PFSK-1 (cell line): ENCODE measurements at regions not wholly inside any gene's neighbourhood (a gene's known extent, or its start where the extent isn't known, plus 50 kb on each side); places are given as distances from the start of the nearest gene placed in this dataset.

Experiments used
- FOXP2 ChIP-seq: optimal IDR thresholded peaks from 2 replicates; pipeline ENCODE3; 2011; ENCODE audit warnings: borderline replicate concordance, control low read depth, inconsistent platforms; ENCODE audit not compliant: insufficient read depth; ENCODE audit errors: extremely low read length, extremely low read depth
- TF ChIP-seq, protein P1 (sequence below), 2 experiments: IDR thresholded peaks; 2 replicates each; pipeline versions ENCODE4 v1.6.1 to v1.8.0; 2011 to 2012; ENCODE audit warnings: low read depth in 2 of 2, low read length in 2 of 2, control low read depth in 1 of 2, inconsistent platforms in 1 of 2, mild to moderate bottlenecking in 1 of 2, moderate library complexity in 1 of 2; ENCODE audit not compliant: insufficient read depth in 1 of 2

DNA sequence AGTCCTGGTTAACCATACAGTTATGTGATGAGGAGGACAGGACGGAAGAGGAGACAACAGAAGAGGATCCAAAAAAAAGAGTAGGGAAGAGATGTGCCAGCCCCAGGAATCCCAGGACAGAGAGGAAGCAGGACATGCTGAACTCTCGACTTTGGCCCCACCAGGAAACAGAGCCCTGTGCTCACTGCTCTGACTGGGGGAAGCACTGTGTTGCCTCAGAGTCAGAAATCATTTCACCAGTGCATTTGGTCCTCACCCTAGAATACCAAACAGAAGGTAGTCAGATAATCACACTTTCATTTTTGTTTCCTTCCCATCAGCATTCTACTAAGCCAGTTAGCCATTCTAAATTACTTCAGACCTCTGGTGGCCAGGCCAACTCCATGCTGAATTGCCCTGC lies 421.0 kb upstream of the CDH5 start:
- TF ChIP-seq, protein P1, sequence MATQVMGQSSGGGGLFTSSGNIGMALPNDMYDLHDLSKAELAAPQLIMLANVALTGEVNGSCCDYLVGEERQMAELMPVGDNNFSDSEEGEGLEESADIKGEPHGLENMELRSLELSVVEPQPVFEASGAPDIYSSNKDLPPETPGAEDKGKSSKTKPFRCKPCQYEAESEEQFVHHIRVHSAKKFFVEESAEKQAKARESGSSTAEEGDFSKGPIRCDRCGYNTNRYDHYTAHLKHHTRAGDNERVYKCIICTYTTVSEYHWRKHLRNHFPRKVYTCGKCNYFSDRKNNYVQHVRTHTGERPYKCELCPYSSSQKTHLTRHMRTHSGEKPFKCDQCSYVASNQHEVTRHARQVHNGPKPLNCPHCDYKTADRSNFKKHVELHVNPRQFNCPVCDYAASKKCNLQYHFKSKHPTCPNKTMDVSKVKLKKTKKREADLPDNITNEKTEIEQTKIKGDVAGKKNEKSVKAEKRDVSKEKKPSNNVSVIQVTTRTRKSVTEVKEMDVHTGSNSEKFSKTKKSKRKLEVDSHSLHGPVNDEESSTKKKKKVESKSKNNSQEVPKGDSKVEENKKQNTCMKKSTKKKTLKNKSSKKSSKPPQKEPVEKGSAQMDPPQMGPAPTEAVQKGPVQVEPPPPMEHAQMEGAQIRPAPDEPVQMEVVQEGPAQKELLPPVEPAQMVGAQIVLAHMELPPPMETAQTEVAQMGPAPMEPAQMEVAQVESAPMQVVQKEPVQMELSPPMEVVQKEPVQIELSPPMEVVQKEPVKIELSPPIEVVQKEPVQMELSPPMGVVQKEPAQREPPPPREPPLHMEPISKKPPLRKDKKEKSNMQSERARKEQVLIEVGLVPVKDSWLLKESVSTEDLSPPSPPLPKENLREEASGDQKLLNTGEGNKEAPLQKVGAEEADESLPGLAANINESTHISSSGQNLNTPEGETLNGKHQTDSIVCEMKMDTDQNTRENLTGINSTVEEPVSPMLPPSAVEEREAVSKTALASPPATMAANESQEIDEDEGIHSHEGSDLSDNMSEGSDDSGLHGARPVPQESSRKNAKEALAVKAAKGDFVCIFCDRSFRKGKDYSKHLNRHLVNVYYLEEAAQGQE (IDR thresholded peaks at IDR 0.05; ENCODE audit: insufficient read depth in 1 of 2, low read depth in 2 of 2, low read length in 2 of 2), result no peak
- TF ChIP-seq FOXP2, result no peak
